ENCODE measurements at regions not wholly inside any gene's neighbourhood (a gene's known extent, or its start where the extent isn't known, plus 50 kb on each side); places are given as distances from the start of the nearest gene placed in this dataset.

GRCh38 chr16:85481206-85481605, 131.9 kb upstream of the GSE1 start:
- TF ChIP-seq CTCF (IDR thresholded peaks at IDR 0.05 in 4 of 5, conservative IDR thresholded peaks at IDR 0.05 in 1 of 5) = no peak
- TF ChIP-seq POLR2A (IDR thresholded peaks at IDR 0.05) = no peak
